Upper lobe of left lung (tissue), 6 donors: ENCODE measurements at regions not wholly inside any gene's neighbourhood (a gene's known extent, or its start where the extent isn't known, plus 50 kb on each side); places are given as distances from the start of the nearest gene placed in this dataset.

ENCODE experiments used
- ATAC-seq, 2 donors: fragments of 200-7000 bp; cut with Tn5 transposase; one replicate each; pipeline ENCODE4 v1.9.1; 2022; ENCODE audit warnings: mild to moderate bottlenecking in 2 of 2, moderate library complexity in 2 of 2; ENCODE audit not compliant: low FRiP score in 2 of 2
- DNase-seq, 2 donors: peaks; one replicate each; pipeline ENCODE4 v3.0.0-alpha.2; 2019 to 2020
- H3K27ac ChIP-seq, 4 donors: fragments of 200-600 bp; sonication (generic); one replicate each; pipeline ENCODE4 v1.5.1; 2016 to 2019
- H3K27me3 ChIP-seq, 4 donors: fragments of 200-600 bp; sonication (generic); one replicate each; pipeline ENCODE4 v1.5.1; 2017 to 2019
- H3K36me3 ChIP-seq, 4 donors: fragments of 200-600 bp; sonication (generic); one replicate each; pipeline ENCODE4 v1.5.1; 2016 to 2019
- H3K4me1 ChIP-seq, 4 donors: fragments of 200-600 bp; sonication (generic); one replicate each; pipeline ENCODE4 v1.5.1; 2018 to 2019
- H3K4me3 ChIP-seq, 4 donors: fragments of 200-600 bp; sonication (generic); one replicate each; pipeline ENCODE4 v1.5.1; 2017 to 2019; ENCODE audit warnings: mild to moderate bottlenecking in 2 of 4, moderate library complexity in 1 of 4
- H3K9me3 ChIP-seq, 4 donors: fragments of 200-600 bp; sonication (generic); one replicate each; pipeline ENCODE4 v1.5.1; 2018 to 2019
- CTCF ChIP-seq, 6 experiments: fragments of 450-650 bp in 4 of 6; fragments of 200-600 bp in 2 of 6; sonication (generic) in 2 of 6; IDR thresholded peaks; one replicate each; pipeline ENCODE4 v1.5.1; 2016 to 2019; ENCODE audit warnings: antibody characterized with exemption in 6 of 6
- EP300 ChIP-seq, 4 donors: sonication (generic); formaldehyde crosslinking; IDR thresholded peaks; one replicate each; pipeline ENCODE4 v1.5.1; 2017; ENCODE audit warnings: antibody characterized with exemption in 4 of 4, control low read depth in 2 of 4
- POLR2A ChIP-seq, 4 donors: fragments of 450-650 bp; IDR thresholded peaks; one replicate each; pipeline ENCODE4 v1.5.1; 2016 to 2017; ENCODE audit warnings: antibody characterized with exemption in 4 of 4, mild to moderate bottlenecking in 2 of 4
- POLR2AphosphoS5 ChIP-seq, 2 donors: sonication (generic); formaldehyde crosslinking; IDR thresholded peaks; one replicate each; pipeline ENCODE4 v1.5.1; 2017; ENCODE audit warnings: antibody characterized with exemption in 2 of 2
- WGBS, 2 donors: methylation state at CpG; one replicate each; pipeline ENCODE4 v1.1.5; 2017 to 2018; 5-methylcytosine and 5-hydroxymethylcytosine counted together
- donor health status: DM: no; HTN: no; CAD: no; lungs with moderate emphysema.
- donor health status: DM: no; HTN: yes; CAD: no; lungs with severe emphysema.

- TF ChIP-seq POLR2AphosphoS5 (IDR thresholded peaks at IDR 0.05) (peak in 1 of 2 donors; percentile 45), POLR2A (IDR thresholded peaks at IDR 0.05) (no peak), CTCF (IDR thresholded peaks at IDR 0.05) (no peak), EP300 (IDR thresholded peaks at IDR 0.05) (no peak)
- WGBS, 2 donors, result 60 to 75% methylated on average over 2 of the region's 2 CpGs
Observed at GRCh38 chr3:178060407-178060806, 475.8 kb upstream of the KCNMB2 start.

GRCh38 chr3:178062126-178062525 is 474.1 kb upstream of the KCNMB2 start:
- ATAC-seq (no peak), DNase-seq (no peak)
- no peak overlapping the region for H3K27ac ChIP-seq
- no peaks in the 10 kb centered on the region for H3K36me3 ChIP-seq
- no peaks in the 10 kb centered on the region for H3K27me3 ChIP-seq
- H3K9me3 ChIP-seq, result no peaks in the 10 kb centered on the region
- no peak overlapping the region for H3K4me3 ChIP-seq
- 58 to 60% methylated on average over 1 of the region's 1 CpG for WGBS, 2 donors
- peaks cover 0 to 22% (median 11%) of the 10 kb centered on the region in 4 donors for H3K4me1 ChIP-seq
- TF ChIP-seq EP300 (IDR thresholded peaks at IDR 0.05), result no peak
- no peak for TF ChIP-seq POLR2AphosphoS5 (IDR thresholded peaks at IDR 0.05)
- TF ChIP-seq CTCF (IDR thresholded peaks at IDR 0.05), result no peak
- no peak for TF ChIP-seq POLR2A (IDR thresholded peaks at IDR 0.05)

More at GRCh38 chr3:178060407-178060806, 475.8 kb upstream of the KCNMB2 start:
- no peaks in the 10 kb centered on the region for H3K36me3 ChIP-seq
- H3K27ac ChIP-seq, result peak overlapping the region in 1 of 4 donors; percentile 19
- peaks cover 0 to 22% (median 11%) of the 10 kb centered on the region in 4 donors for H3K4me1 ChIP-seq
- no peak overlapping the region for H3K4me3 ChIP-seq
- DNase-seq (no peak), ATAC-seq (peak in 1 of 2 donors; percentile 94)
- H3K27me3 ChIP-seq, result no peaks in the 10 kb centered on the region
- H3K9me3 ChIP-seq, result no peaks in the 10 kb centered on the region

- no peaks in the 10 kb centered on the region for H3K9me3 ChIP-seq
- no peak for DNase-seq
- WGBS, 2 donors, result 23 to 44% methylated on average over 1 of the region's 1 CpG
- H3K36me3 ChIP-seq, result no peaks in the 10 kb centered on the region
- H3K27me3 ChIP-seq, result no peaks in the 10 kb centered on the region
- no peak for TF ChIP-seq EP300 (IDR thresholded peaks at IDR 0.05)
- peak in 1 of 2 donors; percentile 38 for TF ChIP-seq POLR2AphosphoS5 (IDR thresholded peaks at IDR 0.05)
- no peak for TF ChIP-seq CTCF (IDR thresholded peaks at IDR 0.05)
- no peak for TF ChIP-seq POLR2A (IDR thresholded peaks at IDR 0.05)
- H3K4me3 ChIP-seq, result no peak overlapping the region
- ATAC-seq, result no peak
- H3K27ac ChIP-seq, result no peak overlapping the region
- H3K4me1 ChIP-seq, result peaks cover 4 to 22% (median 11%) of the 10 kb centered on the region in 4 donors
Observed at GRCh38 chr3:178063461-178063860, 472.8 kb upstream of the KCNMB2 start.

- H3K4me3 ChIP-seq, result no peak overlapping the region
- 62 to 70% methylated on average over 1 of the region's 1 CpG for WGBS, 2 donors
- H3K9me3 ChIP-seq, result no peaks in the 10 kb centered on the region
- H3K27ac ChIP-seq, result no peak overlapping the region
- H3K4me1 ChIP-seq, result peaks cover 3 to 8% (median 5%) of the 10 kb centered on the region in 4 donors
- H3K36me3 ChIP-seq, result no peaks in the 10 kb centered on the region
- DNase-seq (no peak), ATAC-seq (no peak)
- TF ChIP-seq EP300 (IDR thresholded peaks at IDR 0.05) (no peak), POLR2AphosphoS5 (IDR thresholded peaks at IDR 0.05) (no peak), POLR2A (IDR thresholded peaks at IDR 0.05) (no peak), CTCF (IDR thresholded peaks at IDR 0.05) (no peak)
- no peaks in the 10 kb centered on the region for H3K27me3 ChIP-seq
Observed at GRCh38 chr3:178067721-178068120, 468.5 kb upstream of the KCNMB2 start.
